ENCODE measurements at regions not wholly inside any gene's neighbourhood (a gene's known extent, or its start where the extent isn't known, plus 50 kb on each side); places are given as distances from the start of the nearest gene placed in this dataset.

DNA sequence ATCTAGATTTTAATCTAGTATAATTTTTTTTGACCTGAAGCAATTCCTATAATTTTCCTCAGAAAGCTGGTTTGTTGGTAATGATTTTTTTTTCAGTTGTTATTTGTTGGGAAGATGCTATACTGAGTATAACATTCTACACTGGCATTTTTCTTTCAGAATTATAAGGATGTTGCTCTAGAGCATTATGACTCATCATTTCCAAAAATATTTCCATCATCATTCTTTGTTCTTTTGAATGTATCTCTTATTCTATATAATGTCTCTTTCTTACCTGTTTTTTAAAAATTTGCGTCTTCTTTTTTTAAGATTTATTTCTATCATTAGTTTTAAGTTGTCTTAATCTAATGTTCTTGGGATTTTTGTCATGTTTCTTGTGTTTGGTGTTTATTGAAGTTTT lies 356.5 kb upstream of the KCND2 start:
- TF ChIP-seq, protein P1, sequence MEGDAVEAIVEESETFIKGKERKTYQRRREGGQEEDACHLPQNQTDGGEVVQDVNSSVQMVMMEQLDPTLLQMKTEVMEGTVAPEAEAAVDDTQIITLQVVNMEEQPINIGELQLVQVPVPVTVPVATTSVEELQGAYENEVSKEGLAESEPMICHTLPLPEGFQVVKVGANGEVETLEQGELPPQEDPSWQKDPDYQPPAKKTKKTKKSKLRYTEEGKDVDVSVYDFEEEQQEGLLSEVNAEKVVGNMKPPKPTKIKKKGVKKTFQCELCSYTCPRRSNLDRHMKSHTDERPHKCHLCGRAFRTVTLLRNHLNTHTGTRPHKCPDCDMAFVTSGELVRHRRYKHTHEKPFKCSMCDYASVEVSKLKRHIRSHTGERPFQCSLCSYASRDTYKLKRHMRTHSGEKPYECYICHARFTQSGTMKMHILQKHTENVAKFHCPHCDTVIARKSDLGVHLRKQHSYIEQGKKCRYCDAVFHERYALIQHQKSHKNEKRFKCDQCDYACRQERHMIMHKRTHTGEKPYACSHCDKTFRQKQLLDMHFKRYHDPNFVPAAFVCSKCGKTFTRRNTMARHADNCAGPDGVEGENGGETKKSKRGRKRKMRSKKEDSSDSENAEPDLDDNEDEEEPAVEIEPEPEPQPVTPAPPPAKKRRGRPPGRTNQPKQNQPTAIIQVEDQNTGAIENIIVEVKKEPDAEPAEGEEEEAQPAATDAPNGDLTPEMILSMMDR (IDR thresholded peaks at IDR 0.05; ENCODE audit: low read depth, low read length, missing control alignments) = no peak
- no peak overlapping the region for H3K4me3 ChIP-seq (ENCODE audit: low read depth, low read length)
- no peak for DNase-seq (ENCODE audit: low read depth)

DNA sequence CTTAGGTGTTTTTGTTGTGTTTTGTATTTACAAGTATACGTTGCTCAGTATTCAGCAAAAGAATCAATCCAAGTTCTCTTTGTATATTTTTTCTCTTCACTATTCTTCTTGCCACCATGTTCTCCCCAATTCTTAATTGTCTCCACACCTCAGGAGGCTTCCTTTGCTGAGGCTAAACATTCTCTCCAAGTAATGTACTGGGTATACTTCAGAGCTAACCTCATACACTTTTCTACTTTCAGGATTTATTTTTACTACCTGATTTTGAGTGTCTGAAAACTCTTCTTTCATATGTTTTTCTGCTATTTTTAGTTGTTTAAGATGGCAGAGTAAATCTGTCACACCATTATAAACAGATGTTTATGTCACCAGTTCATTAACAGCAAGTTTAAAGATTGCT lies 354.8 kb upstream of the KCND2 start:
- H3K4me3 ChIP-seq (ENCODE audit: low read depth, low read length) = no peak overlapping the region
- TF ChIP-seq, protein P1 (IDR thresholded peaks at IDR 0.05; ENCODE audit: low read depth, low read length, missing control alignments) = no peak
- DNase-seq (ENCODE audit: low read depth) = no peak

DNA sequence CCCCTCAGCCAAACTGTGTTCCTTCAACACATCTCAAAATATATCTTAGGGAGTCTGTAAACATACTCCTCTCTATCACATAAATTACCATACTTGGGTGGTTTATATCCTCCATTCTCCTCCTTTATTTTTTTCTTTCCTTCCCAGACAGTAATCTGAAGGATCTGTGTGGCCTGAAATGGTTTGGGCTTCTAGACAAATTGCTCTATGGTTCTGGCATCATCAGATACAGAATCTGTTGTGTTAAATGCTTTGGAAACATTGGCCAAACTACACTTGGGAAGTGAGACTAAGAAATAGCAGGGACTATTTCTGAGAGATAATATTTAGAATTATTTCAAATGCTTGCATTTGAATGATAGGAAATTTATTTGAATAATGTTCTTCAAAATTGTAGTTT lies 353.0 kb upstream of the KCND2 start:
- no peak overlapping the region for H3K4me3 ChIP-seq (ENCODE audit: low read depth, low read length)
- no peak for DNase-seq (ENCODE audit: low read depth)
- TF ChIP-seq, protein P1 (IDR thresholded peaks at IDR 0.05; ENCODE audit: low read depth, low read length, missing control alignments) = no peak

DNA sequence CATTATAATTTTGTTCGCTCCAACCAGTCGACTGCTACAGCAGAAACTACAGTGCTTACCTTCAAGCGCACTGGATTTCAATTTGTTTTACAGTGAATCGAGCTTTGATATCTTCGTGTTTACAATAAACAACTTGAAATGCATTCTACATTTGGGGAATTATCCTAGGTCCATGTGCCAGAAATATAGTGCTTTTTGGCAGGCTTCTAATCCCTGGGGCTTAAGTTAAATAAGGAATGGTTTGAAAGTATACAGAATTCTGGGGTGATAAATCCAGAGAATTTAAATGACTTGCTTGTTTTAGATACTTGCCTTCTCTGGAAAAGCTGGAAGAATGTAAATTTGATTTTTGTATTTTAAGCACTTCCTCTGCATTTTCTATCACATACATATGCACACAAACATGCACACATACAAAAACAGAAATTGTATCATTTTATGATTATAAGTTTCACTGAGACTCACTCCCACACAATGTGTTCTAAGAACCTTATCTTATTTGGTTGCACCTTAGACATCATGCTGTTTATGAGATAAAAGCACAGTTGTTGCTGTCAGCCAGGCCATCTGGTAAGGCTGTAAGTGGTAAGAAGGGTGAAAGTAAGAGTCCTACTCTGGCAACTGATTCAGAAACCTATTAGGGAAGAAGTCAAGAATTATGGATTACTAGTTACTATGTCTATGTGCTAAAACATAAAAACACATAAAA lies 347.2 kb upstream of the KCND2 start:
- H3K4me3 ChIP-seq (ENCODE audit: low read depth, low read length) = no peak overlapping the region
- DNase-seq (ENCODE audit: low read depth) = no peak
- TF ChIP-seq, protein P1 (IDR thresholded peaks at IDR 0.05; ENCODE audit: low read depth, low read length, missing control alignments) = no peak

DNA sequence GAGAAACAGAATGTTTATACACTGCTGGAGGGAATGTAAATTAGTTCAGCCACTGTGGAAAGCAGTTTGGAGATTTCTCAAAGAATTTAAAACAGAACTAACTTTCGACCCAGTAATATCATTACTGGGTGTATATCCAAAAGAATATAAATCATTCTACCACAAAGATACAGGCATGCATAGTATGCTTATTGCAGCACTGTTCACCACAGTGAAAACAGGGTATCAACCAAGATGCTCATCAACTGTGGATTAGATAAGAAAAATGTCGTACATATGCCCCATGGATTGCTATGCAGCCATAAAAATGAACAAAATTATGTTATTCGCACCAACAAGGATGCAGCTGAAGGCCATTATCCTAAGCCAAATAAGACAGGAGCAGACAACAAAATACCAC lies 343.1 kb upstream of the KCND2 start:
- no peak for DNase-seq (ENCODE audit: low read depth)
- TF ChIP-seq, protein P1 (IDR thresholded peaks at IDR 0.05; ENCODE audit: low read depth, low read length, missing control alignments) = no peak
- H3K4me3 ChIP-seq (ENCODE audit: low read depth, low read length) = no peak overlapping the region

DNA sequence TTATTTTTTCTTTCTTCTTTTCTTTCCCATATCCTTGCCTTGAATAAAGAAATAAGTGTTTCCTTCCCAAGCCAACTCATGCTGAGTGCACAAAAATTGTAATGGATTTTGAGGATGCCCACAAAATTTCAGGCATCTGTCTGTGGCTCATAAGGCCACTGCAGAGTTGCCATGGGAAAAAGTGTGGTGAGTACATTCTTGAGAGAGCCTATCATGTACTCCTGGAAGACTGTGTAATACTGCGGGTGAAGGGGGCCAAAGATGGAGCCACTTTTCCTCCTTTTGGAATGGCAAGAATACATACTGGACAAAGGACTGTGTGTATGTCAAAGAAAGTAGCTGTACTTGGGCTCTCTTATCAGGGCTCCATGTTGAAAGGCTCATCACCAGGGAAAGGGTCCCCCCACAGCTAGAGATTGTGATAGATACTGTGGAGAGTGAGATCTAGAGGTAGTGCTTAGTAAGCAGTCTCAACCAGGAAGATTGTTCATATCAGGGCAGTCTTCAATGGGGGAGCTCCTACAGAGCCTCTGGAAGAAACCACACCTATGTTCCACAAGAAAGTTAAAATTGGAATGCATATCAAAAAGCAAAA lies 341.6 kb upstream of the KCND2 start:
- DNase-seq (ENCODE audit: low read depth) = no peak
- no peak overlapping the region for H3K4me3 ChIP-seq (ENCODE audit: low read depth, low read length)
- TF ChIP-seq, protein P1 (IDR thresholded peaks at IDR 0.05; ENCODE audit: low read depth, low read length, missing control alignments) = no peak

Measured in GM12864 (cell line).